ENCODE measurements at regions not wholly inside any gene's neighbourhood (a gene's known extent, or its start where the extent isn't known, plus 50 kb on each side); places are given as distances from the start of the nearest gene placed in this dataset.

- TF ChIP-seq POLR2A (IDR thresholded peaks at IDR 0.05), result no peak
- TF ChIP-seq, protein P1, sequence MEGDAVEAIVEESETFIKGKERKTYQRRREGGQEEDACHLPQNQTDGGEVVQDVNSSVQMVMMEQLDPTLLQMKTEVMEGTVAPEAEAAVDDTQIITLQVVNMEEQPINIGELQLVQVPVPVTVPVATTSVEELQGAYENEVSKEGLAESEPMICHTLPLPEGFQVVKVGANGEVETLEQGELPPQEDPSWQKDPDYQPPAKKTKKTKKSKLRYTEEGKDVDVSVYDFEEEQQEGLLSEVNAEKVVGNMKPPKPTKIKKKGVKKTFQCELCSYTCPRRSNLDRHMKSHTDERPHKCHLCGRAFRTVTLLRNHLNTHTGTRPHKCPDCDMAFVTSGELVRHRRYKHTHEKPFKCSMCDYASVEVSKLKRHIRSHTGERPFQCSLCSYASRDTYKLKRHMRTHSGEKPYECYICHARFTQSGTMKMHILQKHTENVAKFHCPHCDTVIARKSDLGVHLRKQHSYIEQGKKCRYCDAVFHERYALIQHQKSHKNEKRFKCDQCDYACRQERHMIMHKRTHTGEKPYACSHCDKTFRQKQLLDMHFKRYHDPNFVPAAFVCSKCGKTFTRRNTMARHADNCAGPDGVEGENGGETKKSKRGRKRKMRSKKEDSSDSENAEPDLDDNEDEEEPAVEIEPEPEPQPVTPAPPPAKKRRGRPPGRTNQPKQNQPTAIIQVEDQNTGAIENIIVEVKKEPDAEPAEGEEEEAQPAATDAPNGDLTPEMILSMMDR (IDR thresholded peaks at IDR 0.05), result no peak
These were observed 56.1 kb upstream of the NFE2L2 start for GRCh38 chr2:177320596-177320995.
